HG03460 (cell line): ENCODE measurements at regions not wholly inside any gene's neighbourhood (a gene's known extent, or its start where the extent isn't known, plus 50 kb on each side); places are given as distances from the start of the nearest gene placed in this dataset.
"Not testable (repeated sequence)": the region's sequence is repeated elsewhere in the genome, so short reads cannot be mapped to it uniquely, and the experiment has no call there.

Experiments
- ATAC-seq: cut with Tn5 transposase; IDR thresholded peaks from one replicate; pipeline ENCODE4 v1.9.1; 2021; ENCODE audit not compliant: unreplicated experiment

DNA sequence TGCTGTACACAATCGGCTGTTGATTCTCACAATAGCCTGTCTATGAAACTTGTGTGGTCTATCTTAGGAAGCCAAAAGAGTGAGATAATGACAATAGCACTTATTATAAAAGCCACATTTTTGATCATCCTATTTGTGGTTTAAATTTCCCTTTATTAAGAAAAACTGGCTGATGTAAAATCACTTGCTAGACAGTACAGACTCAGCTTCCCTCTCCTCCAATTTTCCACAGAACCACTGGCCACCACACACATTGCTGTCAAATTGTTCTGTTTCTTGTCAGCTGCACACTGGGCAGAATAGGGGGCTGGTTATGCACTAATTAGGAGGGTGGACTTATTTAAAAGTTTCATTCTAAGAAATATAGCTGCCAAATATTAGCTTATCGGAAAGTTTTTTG is 425.9 kb downstream of the EPHA3 start:
- ATAC-seq, result no peak

GRCh38 chr3:89554587-89554986 is 447.2 kb downstream of the EPHA3 start:
- not testable (repeated sequence) for ATAC-seq

DNA sequence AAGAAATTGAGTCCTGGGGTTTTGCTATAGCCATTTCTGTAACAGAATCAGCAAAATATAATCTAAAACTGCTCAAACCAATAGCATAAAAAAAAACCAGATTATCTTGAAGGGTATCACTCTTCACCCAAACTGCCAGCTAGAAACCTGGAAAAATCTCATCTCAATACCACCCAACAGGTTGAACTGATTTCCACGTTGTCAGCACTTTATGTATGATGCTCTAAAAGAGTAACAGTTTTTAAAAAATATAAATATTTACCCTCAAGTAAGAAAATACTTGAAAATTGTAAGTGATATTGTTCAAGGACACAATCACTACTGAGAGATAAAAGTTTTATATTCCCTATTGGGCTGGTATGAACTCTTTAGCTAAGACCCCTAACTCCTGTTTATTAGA is 451.3 kb downstream of the EPHA3 start:
- no peak for ATAC-seq

GRCh38 chr3:89560568-89560967 is 453.1 kb downstream of the EPHA3 start:
- no peak for ATAC-seq

DNA sequence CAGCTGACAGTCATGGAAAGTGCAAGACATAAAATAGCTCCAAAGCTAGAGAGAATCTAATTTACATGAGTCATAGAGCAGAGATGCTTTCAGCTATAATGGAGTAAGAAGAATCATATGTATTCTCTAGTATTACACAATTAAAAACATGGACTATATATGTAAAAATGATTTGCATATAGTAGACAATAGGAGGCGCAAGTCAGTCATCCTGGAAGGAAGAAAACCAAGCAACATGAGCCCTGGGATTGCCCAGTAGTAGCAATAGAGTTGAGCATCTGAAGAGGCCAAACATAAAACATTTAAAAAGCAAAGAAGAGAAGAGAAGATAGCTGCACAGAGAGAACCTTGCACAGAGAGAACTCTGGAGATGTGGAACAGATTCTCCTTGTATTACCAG is 455.0 kb downstream of the EPHA3 start:
- no peak for ATAC-seq

DNA sequence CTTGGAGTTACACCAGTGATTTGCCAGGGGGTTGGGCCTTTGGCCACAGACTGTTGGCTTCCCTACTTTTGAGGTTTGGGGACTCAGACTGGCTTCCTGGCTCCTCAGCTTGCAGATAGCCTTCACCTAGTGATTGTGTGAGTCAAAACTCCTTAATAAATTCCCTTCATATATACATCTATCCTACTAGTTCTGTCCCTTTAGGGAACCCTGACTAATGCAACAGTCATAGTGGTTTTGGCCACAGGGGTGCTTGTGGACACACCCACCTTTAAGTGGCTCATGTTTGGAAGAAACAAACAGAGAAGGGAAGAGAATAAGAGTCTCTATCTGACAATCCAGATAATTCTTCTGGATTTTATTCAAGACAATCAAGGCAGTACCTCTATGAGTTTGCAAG is 457.7 kb downstream of the EPHA3 start:
- no peak for ATAC-seq

- no peak for ATAC-seq
Observed at GRCh38 chr3:89570465-89570864, 463.0 kb downstream of the EPHA3 start.

DNA sequence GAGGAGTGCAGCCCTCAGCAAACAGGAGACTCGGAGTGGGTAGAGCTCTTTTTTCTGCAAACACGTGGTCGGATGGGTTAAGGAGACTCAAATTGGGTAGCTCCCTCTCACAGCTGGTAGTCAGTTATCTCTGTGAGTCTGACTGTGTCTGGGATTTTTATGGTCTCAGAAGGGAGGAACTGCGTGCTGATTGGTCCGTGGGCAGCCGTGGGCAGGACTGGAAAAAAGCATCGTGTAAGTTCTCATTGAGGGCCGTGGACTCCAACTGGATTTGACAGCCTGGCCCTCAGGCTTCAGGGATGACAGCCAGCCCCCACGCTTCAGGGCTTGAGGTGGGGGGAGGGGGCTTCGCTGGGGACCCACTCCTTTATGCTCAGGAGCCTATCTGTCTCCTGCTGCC is 463.9 kb downstream of the EPHA3 start:
- no peak for ATAC-seq

- ATAC-seq, result no peak
Observed at GRCh38 chr3:89571707-89572106, 464.3 kb downstream of the EPHA3 start.

GRCh38 chr3:89572261-89572660 is 464.8 kb downstream of the EPHA3 start:
- no peak for ATAC-seq

- ATAC-seq, result no peak
Observed at GRCh38 chr3:89576417-89576816, 469.0 kb downstream of the EPHA3 start.

GRCh38 chr3:89577637-89578530 is 470.5 kb downstream of the EPHA3 start:
- no peak for ATAC-seq

DNA sequence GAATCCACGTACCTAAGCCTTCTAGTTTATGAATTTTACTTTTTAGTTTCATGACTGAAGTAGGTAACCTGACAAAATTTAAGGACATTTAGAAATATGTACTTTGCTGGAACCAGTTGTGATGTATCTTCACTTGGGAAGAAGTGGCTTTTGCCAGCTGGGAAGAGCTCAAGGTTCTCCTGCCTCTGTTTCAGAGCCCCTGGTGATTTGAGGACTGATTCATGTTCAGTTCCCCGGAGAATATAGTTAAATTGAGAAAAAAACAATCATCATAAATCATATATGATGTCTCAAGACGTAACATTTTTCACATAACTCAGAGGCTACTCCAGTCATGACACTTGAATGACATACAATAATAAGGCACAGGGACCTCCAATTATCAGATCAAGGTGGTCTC is 473.4 kb downstream of the EPHA3 start:
- ATAC-seq, result no peak

GRCh38 chr3:89584398-89584797 is 477.0 kb downstream of the EPHA3 start:
- ATAC-seq, result no peak

DNA sequence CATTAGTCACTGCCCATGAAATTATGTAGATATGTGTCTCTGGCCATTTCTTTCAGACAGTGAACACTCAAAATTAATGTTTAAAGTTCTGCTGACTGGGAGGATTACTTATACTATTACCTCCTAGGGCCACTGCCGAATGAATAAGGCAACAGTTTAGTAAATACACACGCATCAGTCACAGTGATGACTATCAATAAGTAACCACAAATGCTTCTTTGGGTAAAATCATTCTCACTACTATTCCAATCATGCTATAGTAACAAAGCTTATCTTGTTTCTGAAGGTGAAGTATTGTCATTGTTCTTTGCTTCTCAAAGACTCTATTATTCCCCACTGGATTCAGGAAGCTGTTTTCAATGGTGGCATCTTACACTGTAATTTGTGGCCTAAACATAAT is 478.8 kb downstream of the EPHA3 start:
- no peak for ATAC-seq

- ATAC-seq, result no peak
Observed at GRCh38 chr3:89586676-89587075, 479.3 kb downstream of the EPHA3 start.

GRCh38 chr3:89606151-89606550 is 498.7 kb downstream of the EPHA3 start:
- ATAC-seq, result no peak

DNA sequence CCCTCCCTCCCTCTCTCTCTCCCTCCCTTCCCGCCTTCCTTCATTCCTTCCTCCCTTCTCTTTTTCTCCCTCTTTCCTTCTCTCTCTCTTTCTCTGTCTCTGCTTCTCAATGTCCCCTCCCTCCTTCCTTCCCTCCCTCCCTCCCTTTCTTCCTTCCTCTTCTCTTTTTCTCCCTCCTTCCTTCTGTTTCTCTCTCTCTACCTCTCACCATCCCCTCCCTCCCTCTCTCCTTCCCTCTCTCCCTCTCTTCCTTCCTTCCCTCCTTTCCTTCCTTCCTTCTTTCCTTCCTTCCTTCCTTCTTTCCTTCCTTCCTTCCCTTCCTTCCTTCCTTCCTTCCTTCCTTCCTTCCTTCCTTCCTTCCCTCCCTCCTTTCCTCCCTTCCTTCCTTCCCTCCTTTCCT is 504.6 kb downstream of the EPHA3 start:
- ATAC-seq, result no peak

GRCh38 chr3:89613241-89613640 is 505.8 kb downstream of the EPHA3 start:
- ATAC-seq, result no peak

- ATAC-seq, result no peak
Observed at GRCh38 chr3:89617706-89618105, 510.3 kb downstream of the EPHA3 start.

DNA sequence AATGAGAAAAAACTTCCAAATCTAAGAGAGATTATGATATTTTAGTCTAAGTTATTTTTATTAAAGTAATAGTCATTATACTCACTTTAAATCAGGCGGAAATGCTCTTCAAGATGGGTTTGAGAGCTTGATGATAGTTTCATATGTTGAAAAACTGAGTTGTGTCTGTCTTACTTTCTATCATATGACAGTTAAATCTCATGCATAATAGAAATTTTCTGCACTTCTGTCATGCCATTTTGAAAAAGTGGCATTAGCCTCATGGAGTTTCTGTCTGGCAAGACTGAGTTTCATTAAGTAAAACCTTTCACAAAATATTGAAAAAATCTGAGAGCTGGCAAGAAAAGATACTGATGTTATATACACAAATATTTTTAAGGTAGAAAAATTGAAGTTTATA is 511.8 kb downstream of the EPHA3 start:
- ATAC-seq, result no peak

- no peak for ATAC-seq
Observed at GRCh38 chr3:89622063-89622700, 514.8 kb downstream of the EPHA3 start.

DNA sequence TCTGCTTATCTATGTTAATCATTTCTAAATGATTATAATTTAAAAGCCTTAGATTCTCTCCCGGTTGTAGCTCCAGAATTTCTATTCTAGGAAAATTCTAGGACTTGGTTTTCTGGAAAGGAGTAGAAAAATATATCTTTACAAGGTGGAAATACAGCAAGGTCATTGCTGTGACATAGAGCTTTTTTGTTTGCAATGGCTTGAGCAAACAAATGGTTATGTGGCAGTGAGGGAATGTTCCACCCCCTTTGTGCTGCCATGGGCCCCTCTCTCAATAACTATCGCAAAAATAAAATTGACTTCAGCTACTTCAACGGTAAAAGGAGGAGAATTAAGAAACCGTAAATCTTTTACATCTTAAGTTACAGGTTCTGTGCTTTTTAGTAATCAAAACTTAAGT is 517.1 kb downstream of the EPHA3 start:
- no peak for ATAC-seq
